Uterus (tissue), 3 donors: ENCODE measurements at regions not wholly inside any gene's neighbourhood (a gene's known extent, or its start where the extent isn't known, plus 50 kb on each side); places are given as distances from the start of the nearest gene placed in this dataset.

Experiments
- DNase-seq, 2 donors: peaks; one replicate each; pipeline ENCODE4 v3.0.0-alpha.2; 2019 to 2020
- H3K27ac ChIP-seq, 2 donors: fragments of 200-600 bp; sonication (generic); 1 replicate in 1 of 2; 2 replicates in 1 of 2; pipeline ENCODE4 v1.5.1; 2016 to 2018
- H3K27me3 ChIP-seq, 2 donors: fragments of 200-600 bp; sonication (generic); one replicate each; pipeline ENCODE4 v1.5.1; 2018 to 2019; ENCODE audit warnings: control low read depth in 1 of 2
- H3K36me3 ChIP-seq, 2 donors: fragments of 200-600 bp; sonication (generic); one replicate each; pipeline ENCODE4 v1.5.1; 2019; ENCODE audit warnings: control low read depth in 1 of 2
- H3K4me1 ChIP-seq, 2 donors: fragments of 200-600 bp; sonication (generic); one replicate each; pipeline ENCODE4 v1.5.1; 2018 to 2019; ENCODE audit warnings: control low read depth in 1 of 2
- H3K4me3 ChIP-seq, 2 donors: fragments of 200-600 bp; sonication (generic); 1 replicate in 1 of 2; 2 replicates in 1 of 2; pipeline ENCODE4 v1.5.1; 2018 to 2019; ENCODE audit warnings: mild to moderate bottlenecking in 1 of 2
- H3K9me3 ChIP-seq, 2 donors: fragments of 200-600 bp; sonication (generic); one replicate each; pipeline ENCODE4 v1.5.1; 2019; ENCODE audit warnings: control low read depth in 1 of 2
- CTCF ChIP-seq, 4 experiments: fragments of 200-600 bp in 2 of 4; fragments of 450-650 bp in 2 of 4; sonication (generic) in 2 of 4; IDR thresholded peaks; one replicate each; pipeline ENCODE4 v1.5.1; 2016 to 2019; ENCODE audit warnings: antibody characterized with exemption in 4 of 4, mild to moderate bottlenecking in 2 of 4, moderate library complexity in 1 of 4
- POLR2A ChIP-seq, 2 donors: fragments of 450-650 bp; IDR thresholded peaks; one replicate each; pipeline ENCODE4 v1.6.1; 2016; ENCODE audit warnings: antibody characterized with exemption in 2 of 2, mild to moderate bottlenecking in 1 of 2, moderate library complexity in 1 of 2
- intact Hi-C: fragments of 100-400 bp; cut with DNase I; formaldehyde crosslinking; loops from one replicate; pipeline ENCODE4 v1.15.1; 2023; ENCODE audit warnings: low total_unique reads
- donor health status: DM: yes; HTN: yes; CAD: no.

GRCh38 chr13:86438034-86438433 lies 638.8 kb upstream of the SLITRK6 start:
- Histone ChIP-seq H3K4me3 (no peak overlapping the region), H3K4me1 (no peaks in the 10 kb centered on the region), H3K9me3 (no peaks in the 10 kb centered on the region), H3K27me3 (no peaks in the 10 kb centered on the region), H3K36me3 (no peaks in the 10 kb centered on the region), H3K27ac (no peak overlapping the region)
- TF ChIP-seq CTCF (IDR thresholded peaks at IDR 0.05), result no peak
- no peak for TF ChIP-seq POLR2A (IDR thresholded peaks at IDR 0.05)
- DNase-seq, result no peak
- intact Hi-C loops, result no loop called here

DNA sequence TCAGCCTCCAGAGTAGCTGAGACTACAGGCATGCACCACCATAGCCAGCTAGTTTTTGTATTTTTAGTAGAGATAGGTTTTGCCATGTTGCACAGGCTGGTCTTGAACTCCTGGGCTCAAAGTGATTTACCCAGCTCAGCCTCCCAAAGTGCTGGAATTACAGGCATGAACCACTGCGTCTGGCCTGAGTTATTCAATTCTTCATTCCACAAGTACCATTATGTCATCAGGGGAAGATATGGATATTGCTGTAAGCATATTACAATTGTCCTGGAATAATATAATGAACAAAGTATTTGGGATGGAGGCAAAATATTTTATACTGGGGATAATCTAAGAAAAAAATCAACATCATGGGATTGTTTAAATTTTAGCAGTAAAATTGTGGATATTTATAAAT lies 646.0 kb upstream of the SLITRK6 start:
- Histone ChIP-seq H3K36me3 (no peaks in the 10 kb centered on the region), H3K9me3 (no peaks in the 10 kb centered on the region), H3K27me3 (no peaks in the 10 kb centered on the region), H3K4me3 (no peak overlapping the region), H3K4me1 (no peaks in the 10 kb centered on the region), H3K27ac (no peak overlapping the region)
- TF ChIP-seq CTCF (IDR thresholded peaks at IDR 0.05) (no peak), POLR2A (IDR thresholded peaks at IDR 0.05) (no peak)
- no peak for DNase-seq
- intact Hi-C loops, result no loop called here

DNA sequence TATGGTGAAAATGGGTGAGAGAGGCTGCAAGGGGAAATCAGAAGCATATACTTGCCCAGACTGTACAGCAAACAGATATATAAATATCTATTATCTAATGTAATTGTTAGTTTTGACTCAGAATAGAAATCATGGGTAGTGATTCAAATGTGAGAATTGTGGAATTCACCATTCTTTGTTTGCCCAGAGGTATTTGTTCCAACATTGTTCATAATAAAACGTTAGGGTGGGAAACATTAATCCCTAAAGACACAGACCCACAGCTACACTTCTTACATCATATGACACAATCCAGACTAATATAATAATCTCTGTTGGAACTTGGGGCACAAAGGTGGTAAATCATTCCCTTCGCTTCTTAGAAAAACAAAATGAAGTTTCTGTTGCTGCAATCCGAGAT lies 646.5 kb upstream of the SLITRK6 start:
- Histone ChIP-seq H3K4me3 (no peak overlapping the region), H3K4me1 (no peaks in the 10 kb centered on the region), H3K9me3 (no peaks in the 10 kb centered on the region), H3K27me3 (no peaks in the 10 kb centered on the region), H3K27ac (no peak overlapping the region), H3K36me3 (no peaks in the 10 kb centered on the region)
- TF ChIP-seq POLR2A (IDR thresholded peaks at IDR 0.05), result no peak
- TF ChIP-seq CTCF (IDR thresholded peaks at IDR 0.05), result no peak
- intact Hi-C loops, result no loop called here
- DNase-seq, result no peak

- intact Hi-C loops, result no loop called here
- no peak overlapping the region for H3K4me3 ChIP-seq
- H3K4me1 ChIP-seq, result no peaks in the 10 kb centered on the region
- no peaks in the 10 kb centered on the region for H3K36me3 ChIP-seq
- DNase-seq, result no peak
- no peaks in the 10 kb centered on the region for H3K27me3 ChIP-seq
- TF ChIP-seq POLR2A (IDR thresholded peaks at IDR 0.05) (no peak), CTCF (IDR thresholded peaks at IDR 0.05) (no peak)
- no peaks in the 10 kb centered on the region for H3K9me3 ChIP-seq
- H3K27ac ChIP-seq, result no peak overlapping the region
These were observed 647.1 kb upstream of the SLITRK6 start for GRCh38 chr13:86446311-86446710.

- no peak for DNase-seq
- intact Hi-C loops, result no loop called here
- TF ChIP-seq POLR2A (IDR thresholded peaks at IDR 0.05) (no peak), CTCF (IDR thresholded peaks at IDR 0.05) (no peak)
- Histone ChIP-seq H3K27ac (no peak overlapping the region), H3K9me3 (no peaks in the 10 kb centered on the region), H3K4me1 (no peaks in the 10 kb centered on the region), H3K4me3 (no peak overlapping the region), H3K36me3 (no peaks in the 10 kb centered on the region), H3K27me3 (no peaks in the 10 kb centered on the region)
These were observed 648.3 kb upstream of the SLITRK6 start for GRCh38 chr13:86447479-86447878.
